Astrocyte of the spinal cord (primary cell): ENCODE measurements at regions not wholly inside any gene's neighbourhood (a gene's known extent, or its start where the extent isn't known, plus 50 kb on each side); places are given as distances from the start of the nearest gene placed in this dataset.

Source experiments
- DNase-seq: peaks from one replicate; pipeline ENCODE4 v3.0.0; 2011; ENCODE audit warnings: low read depth, low spot score
- H3K4me3 ChIP-seq: 2 replicates; pipeline ENCODE4 v1.5.1; 2011; ENCODE audit warnings: low read depth, mild to moderate bottlenecking, low read length, moderate library complexity
- CTCF ChIP-seq: IDR thresholded peaks from 2 replicates; pipeline ENCODE4 v1.5.1; 2012; ENCODE audit warnings: low read depth, mild to moderate bottlenecking, low read length, inconsistent platforms
- in situ Hi-C: cut with HindIII; loops from 2 replicates; pipeline ENCODE4 v1.10.0; 2017; ENCODE audit warnings: low sequenced_read_pairs

- in situ Hi-C loops, result no loop called here
- DNase-seq, result no peak
- H3K4me3 ChIP-seq, result no peak overlapping the region
- TF ChIP-seq CTCF, result no peak
These were observed 342.3 kb upstream of the ADARB2 start for GRCh38 chr10:2079603-2080078.

GRCh38 chr10:2077231-2077630 is 339.9 kb upstream of the ADARB2 start:
- no peak overlapping the region for H3K4me3 ChIP-seq
- in situ Hi-C loops, result no loop called here
- DNase-seq, result no peak
- no peak for TF ChIP-seq CTCF

- TF ChIP-seq CTCF, result no peak
- DNase-seq, result no peak
- no peak overlapping the region for H3K4me3 ChIP-seq
- in situ Hi-C loops, result no loop called here
These were observed 339.2 kb upstream of the ADARB2 start for GRCh38 chr10:2076528-2076927.

- no peak overlapping the region for H3K4me3 ChIP-seq
- no peak for DNase-seq
- in situ Hi-C loops, result no loop called here
- TF ChIP-seq CTCF, result no peak
These were observed 329.7 kb upstream of the ADARB2 start for GRCh38 chr10:2067015-2067414.

- in situ Hi-C loops, result no loop called here
- no peak overlapping the region for H3K4me3 ChIP-seq
- no peak for TF ChIP-seq CTCF
- DNase-seq, result no peak
These were observed 317.4 kb upstream of the ADARB2 start for GRCh38 chr10:2054728-2055127.

GRCh38 chr10:2053805-2054204 is 316.5 kb upstream of the ADARB2 start:
- DNase-seq, result no peak
- H3K4me3 ChIP-seq, result no peak overlapping the region
- in situ Hi-C loops, result no loop called here
- no peak for TF ChIP-seq CTCF

- H3K4me3 ChIP-seq, result no peak overlapping the region
- no peak for DNase-seq
- TF ChIP-seq CTCF, result no peak
- in situ Hi-C loops, result no loop called here
These were observed 313.8 kb upstream of the ADARB2 start for GRCh38 chr10:2051108-2051507.
